ENCODE measurements at regions not wholly inside any gene's neighbourhood (a gene's known extent, or its start where the extent isn't known, plus 50 kb on each side); places are given as distances from the start of the nearest gene placed in this dataset.
"Not testable (repeated sequence)": the region's sequence is repeated elsewhere in the genome, so short reads cannot be mapped to it uniquely, and the experiment has no call there.

DNA sequence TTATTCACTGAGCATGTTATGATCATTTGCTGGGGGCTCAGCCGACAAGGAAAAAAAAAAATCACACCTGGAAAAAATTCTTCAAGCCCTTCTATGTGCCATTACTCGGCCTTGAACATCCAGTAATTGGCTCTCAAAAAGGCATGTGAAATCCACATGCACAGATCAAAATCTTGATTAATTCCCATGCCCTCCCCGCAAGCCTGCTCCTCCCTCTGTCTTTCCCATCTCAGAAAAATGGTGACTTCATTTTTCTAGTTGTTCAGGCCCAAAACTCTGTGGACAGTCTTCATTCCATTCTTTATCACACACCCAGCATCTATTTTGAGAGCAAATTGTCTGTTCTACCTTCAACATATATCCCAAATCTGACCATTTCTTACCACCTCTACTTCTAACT, 91.2 kb upstream of the FRMD4A start:
- TF ChIP-seq, protein P1, sequence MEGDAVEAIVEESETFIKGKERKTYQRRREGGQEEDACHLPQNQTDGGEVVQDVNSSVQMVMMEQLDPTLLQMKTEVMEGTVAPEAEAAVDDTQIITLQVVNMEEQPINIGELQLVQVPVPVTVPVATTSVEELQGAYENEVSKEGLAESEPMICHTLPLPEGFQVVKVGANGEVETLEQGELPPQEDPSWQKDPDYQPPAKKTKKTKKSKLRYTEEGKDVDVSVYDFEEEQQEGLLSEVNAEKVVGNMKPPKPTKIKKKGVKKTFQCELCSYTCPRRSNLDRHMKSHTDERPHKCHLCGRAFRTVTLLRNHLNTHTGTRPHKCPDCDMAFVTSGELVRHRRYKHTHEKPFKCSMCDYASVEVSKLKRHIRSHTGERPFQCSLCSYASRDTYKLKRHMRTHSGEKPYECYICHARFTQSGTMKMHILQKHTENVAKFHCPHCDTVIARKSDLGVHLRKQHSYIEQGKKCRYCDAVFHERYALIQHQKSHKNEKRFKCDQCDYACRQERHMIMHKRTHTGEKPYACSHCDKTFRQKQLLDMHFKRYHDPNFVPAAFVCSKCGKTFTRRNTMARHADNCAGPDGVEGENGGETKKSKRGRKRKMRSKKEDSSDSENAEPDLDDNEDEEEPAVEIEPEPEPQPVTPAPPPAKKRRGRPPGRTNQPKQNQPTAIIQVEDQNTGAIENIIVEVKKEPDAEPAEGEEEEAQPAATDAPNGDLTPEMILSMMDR (IDR thresholded peaks at IDR 0.05; ENCODE audit: low read depth, low read length, missing control alignments), result no peak
- no peak overlapping the region for H3K4me3 ChIP-seq (ENCODE audit: low read depth, low read length)
- DNase-seq (ENCODE audit: low read depth), result no peak
- in situ Hi-C loops (cut with HindIII; ENCODE audit: low sequenced_read_pairs), result no loop called here

- DNase-seq (ENCODE audit: low read depth); H3K4me3 ChIP-seq (ENCODE audit: low read depth, low read length); in situ Hi-C loops (cut with HindIII; ENCODE audit: low sequenced_read_pairs): not testable (repeated sequence)
These were observed 86.6 kb upstream of the FRMD4A start for GRCh38 chr10:14417336-14417735.

DNA sequence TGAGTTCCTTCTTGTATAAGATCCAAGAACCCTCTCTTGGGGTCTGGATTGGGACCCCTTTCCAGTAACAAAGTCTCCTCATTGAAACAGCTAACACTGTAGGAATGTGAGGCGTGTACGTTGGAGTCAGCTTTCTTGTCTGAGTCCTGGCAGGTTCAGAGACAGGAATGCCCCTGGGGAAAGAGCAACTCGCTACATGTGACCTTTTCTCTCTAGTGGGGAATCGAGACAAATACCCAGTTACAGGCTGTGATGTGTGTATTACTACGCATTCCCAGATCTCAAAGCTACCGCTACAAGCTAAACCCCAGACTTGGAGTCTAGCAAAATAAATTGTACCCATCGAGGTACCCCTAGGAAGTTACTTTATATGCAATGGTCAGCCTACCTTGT, 85.6 kb upstream of the FRMD4A start:
- DNase-seq (ENCODE audit: low read depth), result no peak
- in situ Hi-C loops (cut with HindIII; ENCODE audit: low sequenced_read_pairs), result no loop called here
- TF ChIP-seq, protein P1 (IDR thresholded peaks at IDR 0.05; ENCODE audit: low read depth, low read length, missing control alignments), result no peak
- no peak overlapping the region for H3K4me3 ChIP-seq (ENCODE audit: low read depth, low read length)

GRCh38 chr10:14415676-14416307, 85.1 kb upstream of the FRMD4A start:
- TF ChIP-seq, protein P1 (IDR thresholded peaks at IDR 0.05; ENCODE audit: low read depth, low read length, missing control alignments), result no peak
- no peak for DNase-seq (ENCODE audit: low read depth)
- H3K4me3 ChIP-seq (ENCODE audit: low read depth, low read length), result no peak overlapping the region
- in situ Hi-C loops (cut with HindIII; ENCODE audit: low sequenced_read_pairs), result no loop called here

- TF ChIP-seq, protein P1 (IDR thresholded peaks at IDR 0.05; ENCODE audit: low read depth, low read length, missing control alignments), result no peak
- DNase-seq (ENCODE audit: low read depth), result peak; percentile 45
- in situ Hi-C loops (cut with HindIII; ENCODE audit: low sequenced_read_pairs), result no loop called here
- H3K4me3 ChIP-seq (ENCODE audit: low read depth, low read length), result no peak overlapping the region
These were observed 84.2 kb upstream of the FRMD4A start for GRCh38 chr10:14414901-14415300.

GRCh38 chr10:14413523-14413922, 82.8 kb upstream of the FRMD4A start:
- in situ Hi-C loops (cut with HindIII; ENCODE audit: low sequenced_read_pairs), result no loop called here
- no peak for DNase-seq (ENCODE audit: low read depth)
- H3K4me3 ChIP-seq (ENCODE audit: low read depth, low read length), result no peak overlapping the region
- TF ChIP-seq, protein P1 (IDR thresholded peaks at IDR 0.05; ENCODE audit: low read depth, low read length, missing control alignments), result no peak

GRCh38 chr10:14412624-14413023, 81.9 kb upstream of the FRMD4A start:
- TF ChIP-seq, protein P1 (IDR thresholded peaks at IDR 0.05; ENCODE audit: low read depth, low read length, missing control alignments), result no peak
- in situ Hi-C loops (cut with HindIII; ENCODE audit: low sequenced_read_pairs), result no loop called here
- no peak overlapping the region for H3K4me3 ChIP-seq (ENCODE audit: low read depth, low read length)
- no peak for DNase-seq (ENCODE audit: low read depth)

Data from astrocyte of the cerebellum (primary cell).